K562 (cell line): ENCODE measurements at regions not wholly inside any gene's neighbourhood (a gene's known extent, or its start where the extent isn't known, plus 50 kb on each side); places are given as distances from the start of the nearest gene placed in this dataset.

Experiments used
- ATAC-seq: fragments of 200-7000 bp; cut with Tn5 transposase; 3 replicates; pipeline ENCODE4 v1.9.1; 2020; ENCODE audit warnings: moderate library complexity
- BruUV-seq: library from RNA; stranded (reverse); fragments of 400-500 nt; replicated peaks from 2 replicates; lab custom pipeline; 2021; lab: Mats Ljungman, UMichigan
- CTCF ChIA-PET: fragments of 300-600 bp; formaldehyde crosslinking; extraction: SDS; loops from one replicate; lab custom pipeline; 2021; ENCODE audit warnings: low intra/inter-chr PET ratio; lab: Yijun Ruan, JAX
- POLR2A ChIA-PET: fragments of 300-600, 350-650 bp; sonication (Branson Sonifier 250); formaldehyde crosslinking; extraction: SDS; loops from one replicate; lab custom pipeline; 2021; ENCODE audit warnings: antibody characterized with exemption, inconsistent platforms; lab: Yijun Ruan, JAX
- DNase-seq, 4 experiments: peaks; one replicate each; pipeline versions ENCODE4 v3.0.0 to v3.0.0-alpha.2; 2011 to 2018; ENCODE audit warnings: low spot score in 3 of 4, mixed read lengths in 3 of 4; ENCODE audit errors: extremely low read depth in 1 of 4
- FAIRE-seq: peaks from 2 replicates; lab custom pipeline; 2011; peaks lifted over from hg19 to GRCh38; lab: Jason Lieb, UNC
- H2AFZ ChIP-seq: 2 replicates; pipeline ENCODE4 v1.6.0; 2011; ENCODE audit warnings: low read depth, low read length, control low read depth, inconsistent platforms
- H3K27ac ChIP-seq: fragments of 200-600 bp; 3 replicates; pipeline ENCODE4 v1.8.0; 2011; ENCODE audit warnings: low read depth, mild to moderate bottlenecking, control low read depth, inconsistent platforms, low read length, moderate library complexity, mixed read lengths; ENCODE audit errors: extremely low read depth
- H3K27me3 ChIP-seq, 2 experiments: fragments of 300-600 bp in 1 of 2; 2 replicates in 1 of 2; 3 replicates in 1 of 2; pipeline versions ENCODE4 v1.6.0 to v1.8.0; 2011; ENCODE audit warnings: inconsistent platforms in 2 of 2, low read length in 2 of 2, mild to moderate bottlenecking in 1 of 2, mixed read lengths in 1 of 2, moderate library complexity in 1 of 2; ENCODE audit not compliant: control insufficient read depth in 2 of 2, insufficient read depth in 2 of 2
- H3K36me3 ChIP-seq: fragments of 300-600 bp; 3 replicates; pipeline ENCODE4 v1.8.0; 2011; ENCODE audit warnings: mild to moderate bottlenecking, low read length, inconsistent platforms; ENCODE audit not compliant: control insufficient read depth, insufficient read depth
- H3K4me1 ChIP-seq, 2 experiments: fragments of 200-600 bp in 1 of 2; replicated peaks in 1 of 2; 2 replicates in 1 of 2; 3 replicates in 1 of 2; pipeline versions ENCODE4 v1.5.1 to v1.8.0; 2011; ENCODE audit warnings: inconsistent platforms in 2 of 2, low read length in 2 of 2, mild to moderate bottlenecking in 1 of 2, mixed read lengths in 1 of 2, moderate library complexity in 1 of 2; ENCODE audit not compliant: control insufficient read depth in 2 of 2, insufficient read depth in 2 of 2
- H3K4me2 ChIP-seq: 2 replicates; pipeline ENCODE4 v1.6.1; 2011; ENCODE audit warnings: low read length, control low read depth, inconsistent platforms, mixed read lengths; ENCODE audit not compliant: insufficient read depth
- H3K4me3 ChIP-seq: fragments of 200-600 bp; sonication (generic), shearing (Covaris generic); 2 replicates; pipeline ENCODE4 v1.5.1; 2016; ENCODE audit warnings: control low read depth, inconsistent platforms
- H3K79me2 ChIP-seq: fragments of 200-600 bp; 3 replicates; pipeline ENCODE4 v1.8.0; 2011; ENCODE audit warnings: low read length, inconsistent platforms; ENCODE audit not compliant: control insufficient read depth, insufficient read depth
- H3K9ac ChIP-seq, 2 experiments: 2 replicates each; pipeline versions ENCODE4 v1.6.0 to v1.6.1; 2011; ENCODE audit warnings: low read depth in 2 of 2, low read length in 2 of 2, control low read depth in 1 of 2, inconsistent platforms in 1 of 2, mild to moderate bottlenecking in 1 of 2, mixed read lengths in 1 of 2; ENCODE audit not compliant: insufficient read depth in 1 of 2
- H3K9me1 ChIP-seq: one replicate; pipeline ENCODE4 v1.6.0; 2011; ENCODE audit warnings: inconsistent platforms, mild to moderate bottlenecking, low read length, moderate library complexity; ENCODE audit not compliant: control insufficient read depth, insufficient read depth
- H3K9me3 ChIP-seq: replicated peaks from 2 replicates; pipeline ENCODE4 v1.5.1; 2011; ENCODE audit warnings: low read depth, low read length, inconsistent platforms; ENCODE audit not compliant: control insufficient read depth, insufficient read depth
- H4K20me1 ChIP-seq: replicated peaks from 2 replicates; pipeline ENCODE4 v1.6.1; 2011; ENCODE audit warnings: low read length, inconsistent platforms, mixed read lengths; ENCODE audit not compliant: control insufficient read depth, insufficient read depth
- CBX8 ChIP-seq: fragments of 200-600 bp; sonication (generic); IDR thresholded peaks from 2 replicates; pipeline ENCODE4 v1.6.1; 2012; ENCODE audit warnings: borderline replicate concordance, mixed run types, low read depth, mild to moderate bottlenecking, moderate library complexity, mixed read lengths, low read length, control low read depth, inconsistent platforms; ENCODE audit not compliant: poor library complexity, severe bottlenecking; ENCODE audit errors: extremely low read depth
- CLOCK ChIP-seq: fragments of 250-450 bp; sonication (Bioruptor Pico); IDR thresholded peaks from 2 replicates; pipeline ENCODE4 v1.4.0; 2020; ENCODE audit warnings: mild to moderate bottlenecking, moderate library complexity, borderline replicate concordance
- ELK3 ChIP-seq: fragments of 450-650 bp; formaldehyde crosslinking; IDR thresholded peaks from 2 replicates; pipeline ENCODE4 v1.4.0; 2020; ENCODE audit warnings: mild to moderate bottlenecking
- HNRNPUL1 ChIP-seq: fragments of 200-400 bp; formaldehyde crosslinking; IDR thresholded peaks from 2 replicates; pipeline ENCODE4 v1.6.1; 2017; ENCODE audit warnings: low read length
- PRDM10 ChIP-seq: fragments of 450-650 bp; IDR thresholded peaks from 2 replicates; pipeline ENCODE4 v1.6.1; 2018; ENCODE audit not compliant: partially characterized antibody
- RAD21 ChIP-seq, 2 experiments: fragments of 250-450 bp in 1 of 2; fragments of 450-650 bp in 1 of 2; sonication (Bioruptor Pico) in 1 of 2; formaldehyde crosslinking in 1 of 2; IDR thresholded peaks in 1 of 2; conservative IDR thresholded peaks in 1 of 2; 2 replicates each; pipeline versions ENCODE4 v1.4.0 to v1.8.0; 2020 to 2022; ENCODE audit warnings: mild to moderate bottlenecking in 2 of 2, moderate library complexity in 1 of 2
- SIX5 ChIP-seq, 2 experiments: IDR thresholded peaks; 2 replicates each; pipeline ENCODE4 v1.6.1; 2011; ENCODE audit warnings: low read length in 2 of 2, borderline replicate concordance in 1 of 2, low read depth in 1 of 2, mild to moderate bottlenecking in 1 of 2, moderate library complexity in 1 of 2; ENCODE audit not compliant: insufficient read depth in 1 of 2
- SMARCC2 ChIP-seq: fragments of 450-650 bp; IDR thresholded peaks from 2 replicates; pipeline ENCODE4 v1.6.1; 2017; ENCODE audit warnings: antibody characterized with exemption, moderate library complexity, mild to moderate bottlenecking, low read depth
- ZNF232 ChIP-seq: sonication (generic); formaldehyde crosslinking; IDR thresholded peaks from 2 replicates; pipeline ENCODE4 v1.8.0; 2022; ENCODE audit warnings: mild to moderate bottlenecking, missing genetic modification reagents
- ZNF282 ChIP-seq: sonication (generic); formaldehyde crosslinking; IDR thresholded peaks from 2 replicates; pipeline ENCODE4 v1.8.1; 2023; ENCODE audit warnings: missing genetic modification reagents
- in situ Hi-C: fragments of 300-500 bp; cut with MboI; formaldehyde crosslinking; loops from 4 replicates; pipeline ENCODE4 v1.15.0; 2018; ENCODE audit warnings: inconsistent platforms, mixed read lengths
- intact Hi-C: fragments of 100-400 bp; cut with micrococcal nuclease; formaldehyde crosslinking; loops from 2 replicates; pipeline ENCODE4 v1.14.2; 2022

- H4K20me1 ChIP-seq: no peaks in the 10 kb centered on the region
- no TSS peak for BruUV-seq
- no peak overlapping the region for H3K9ac ChIP-seq
- no peak overlapping the region for H3K4me2 ChIP-seq
- no peaks in the 10 kb centered on the region for H3K79me2 ChIP-seq
- CTCF ChIA-PET: no interaction called here
- H3K4me1 ChIP-seq: no peaks in the 10 kb centered on the region
- POLR2A ChIA-PET: no interaction called here
- no peaks in the 10 kb centered on the region for H3K9me1 ChIP-seq
- in situ Hi-C loops (no loop called here), intact Hi-C loops (no loop called here)
- no peak for ATAC-seq
- peaks cover 3 to 7% of the 10 kb centered on the region in 2 experiments; a peak in 2 of 5 replicates for H3K27me3 ChIP-seq
- no peak for FAIRE-seq
- H2AFZ ChIP-seq: no peak overlapping the region
- DNase-seq: no peak
- no peaks in the 10 kb centered on the region for H3K36me3 ChIP-seq
- no peak overlapping the region for H3K4me3 ChIP-seq
- H3K9me3 ChIP-seq: no peaks in the 10 kb centered on the region
- no peak overlapping the region for H3K27ac ChIP-seq
- TF ChIP-seq ZNF282 (CRISPR knock-in tag) (no peak), CLOCK (CRISPR knock-in tag) (no peak), SIX5 (IDR thresholded peaks at IDR 0.05; ENCODE audit: borderline replicate concordance in 1 of 2, insufficient read depth in 1 of 2, low read depth in 1 of 2, low read length in 2 of 2) (no peak), RAD21 (CRISPR knock-in tag; conservative IDR thresholded peaks at IDR 0.05 in 1 of 2, IDR thresholded peaks at IDR 0.05 in 1 of 2) (no peak), PRDM10 (no peak), CBX8 (no peak), ZNF232 (CRISPR knock-in tag) (no peak), HNRNPUL1 (no peak), SMARCC2 (no peak), ELK3 (CRISPR knock-in tag) (no peak)
Measured at GRCh38 chr2:173669888-173670287, 295.3 kb downstream of the SP3 start.
